Loucy (cell line): ENCODE measurements at regions not wholly inside any gene's neighbourhood (a gene's known extent, or its start where the extent isn't known, plus 50 kb on each side); places are given as distances from the start of the nearest gene placed in this dataset.

Experiments
- H2AFZ ChIP-seq: fragments of 200-600 bp; sonication (generic); 2 replicates; pipeline ENCODE4 v1.6.0; 2016; ENCODE audit warnings: antibody characterized with exemption, mild to moderate bottlenecking, low read length, moderate library complexity
- H3F3A ChIP-seq: fragments of 200-600 bp; 2 replicates; pipeline ENCODE4 v1.6.0; 2016; ENCODE audit warnings: antibody characterized with exemption, low read depth, mild to moderate bottlenecking
- H3K27me3 ChIP-seq: fragments of 200-600 bp; sonication (generic); 2 replicates; pipeline ENCODE4 v1.6.1; 2014; ENCODE audit warnings: low read length, mild to moderate bottlenecking; ENCODE audit not compliant: insufficient read depth, poor library complexity, severe bottlenecking
- H3K36me3 ChIP-seq: fragments of 200-600 bp; sonication (generic); 2 replicates; pipeline ENCODE4 v1.6.1; 2016; ENCODE audit warnings: low read length; ENCODE audit not compliant: insufficient read depth
- H3K4me1 ChIP-seq: fragments of 200-600 bp; sonication (generic); 2 replicates; pipeline ENCODE4 v1.5.1; 2014; ENCODE audit warnings: low read length, mild to moderate bottlenecking; ENCODE audit not compliant: insufficient read depth, poor library complexity, severe bottlenecking
- H3K4me2 ChIP-seq: fragments of 200-600 bp; sonication (generic); 2 replicates; pipeline ENCODE4 v1.6.0; 2014; ENCODE audit warnings: antibody characterized with exemption, low read length, low read depth, mild to moderate bottlenecking; ENCODE audit not compliant: poor library complexity, severe bottlenecking
- H3K4me3 ChIP-seq: fragments of 200-600 bp; sonication (generic); 2 replicates; pipeline ENCODE4 v1.5.1; 2014; ENCODE audit warnings: low read length, mild to moderate bottlenecking, mixed read lengths; ENCODE audit not compliant: poor library complexity, severe bottlenecking
- H3K79me2 ChIP-seq: fragments of 200-600 bp; sonication (generic); 2 replicates; pipeline ENCODE4 v1.6.1; 2014; ENCODE audit warnings: low read length; ENCODE audit not compliant: insufficient read depth
- H3K9ac ChIP-seq: fragments of 200-600 bp; sonication (generic); 2 replicates; pipeline ENCODE4 v1.6.0; 2014; ENCODE audit warnings: mild to moderate bottlenecking, low read depth, low read length, moderate library complexity; ENCODE audit not compliant: poor library complexity, severe bottlenecking
- H3K9me2 ChIP-seq: fragments of 200-600 bp; sonication (generic); replicated peaks from 2 replicates; pipeline ENCODE4 v1.6.1; 2016; ENCODE audit warnings: low read depth, low read length, mixed read lengths
- H3K9me3 ChIP-seq: fragments of 200-600 bp; sonication (generic); 2 replicates; pipeline ENCODE4 v1.6.1; 2014; ENCODE audit warnings: mild to moderate bottlenecking, antibody characterized with exemption, low read length, low read depth; ENCODE audit not compliant: insufficient read depth
- H4K20me1 ChIP-seq: fragments of 200-600 bp; sonication (generic); 2 replicates; pipeline ENCODE4 v1.6.0; 2014; ENCODE audit warnings: antibody characterized with exemption, low read length, mild to moderate bottlenecking; ENCODE audit not compliant: insufficient read depth, poor library complexity, severe bottlenecking
- CTCF ChIP-seq: fragments of 200-600 bp; sonication (generic); conservative IDR thresholded peaks from 2 replicates; pipeline ENCODE4 v1.5.1; 2014; ENCODE audit warnings: mild to moderate bottlenecking, antibody characterized with exemption, low read length
- EZH2phosphoT487 ChIP-seq: fragments of 200-600 bp; IDR thresholded peaks from 2 replicates; pipeline ENCODE4 v1.6.1; 2018; ENCODE audit warnings: antibody characterized with exemption, mild to moderate bottlenecking, moderate library complexity, borderline replicate concordance

- peak overlapping the region; percentile 54 for H3K4me2 ChIP-seq
- no peaks in the 10 kb centered on the region for H3K36me3 ChIP-seq
- peak overlapping the region; percentile 75 for H3K4me3 ChIP-seq
- H3K27me3 ChIP-seq = no peaks in the 10 kb centered on the region
- H3K79me2 ChIP-seq = peaks cover 40% of the 10 kb centered on the region
- no peaks in the 10 kb centered on the region for H3K9me3 ChIP-seq
- TF ChIP-seq EZH2phosphoT487 (no peak), CTCF (no peak)
- no peaks in the 10 kb centered on the region for H3F3A ChIP-seq
- no peaks in the 10 kb centered on the region for H4K20me1 ChIP-seq
- H3K9ac ChIP-seq = peak overlapping the region; percentile 55
- H3K4me1 ChIP-seq = peaks cover 28% of the 10 kb centered on the region
- H3K9me2 ChIP-seq = no peaks in the 10 kb centered on the region
- no peak overlapping the region for H2AFZ ChIP-seq
Observed at GRCh38 chr22:22124374-22124773, 120.2 kb upstream of the VPREB1 start.

DNA sequence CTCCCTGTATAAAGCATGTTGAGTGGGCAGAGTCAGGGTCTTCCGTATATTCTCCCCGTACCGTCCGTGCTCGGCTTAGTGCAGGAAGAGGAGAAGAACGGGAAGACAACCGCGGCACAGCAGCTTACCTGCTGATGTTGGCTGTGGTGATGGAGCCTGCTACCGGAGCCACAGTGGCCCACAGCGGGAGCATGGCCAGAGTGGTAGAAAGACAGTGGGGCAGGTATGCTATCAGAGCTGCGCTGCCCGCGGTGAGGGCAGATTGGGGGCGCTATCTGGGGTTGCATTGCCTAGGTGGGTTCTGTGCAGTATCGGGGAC lies 120.7 kb upstream of the VPREB1 start:
- Histone ChIP-seq H3K4me1 (peaks cover 26% of the 10 kb centered on the region), H3K4me2 (peak overlapping the region; percentile 54), H3K27me3 (no peaks in the 10 kb centered on the region), H3K9me3 (no peaks in the 10 kb centered on the region), H2AFZ (no peak overlapping the region; the same call in 1 of the 2 replicates), H3K9me2 (no peaks in the 10 kb centered on the region), H3K4me3 (peak overlapping the region; percentile 75), H3F3A (no peaks in the 10 kb centered on the region), H3K36me3 (no peaks in the 10 kb centered on the region), H3K79me2 (peaks cover 35% of the 10 kb centered on the region), H3K9ac (peak overlapping the region; percentile 55), H4K20me1 (no peaks in the 10 kb centered on the region)
- TF ChIP-seq CTCF (no peak), EZH2phosphoT487 (no peak)

GRCh38 chr22:22123118-22123959 lies 121.2 kb upstream of the VPREB1 start:
- TF ChIP-seq CTCF (no peak), EZH2phosphoT487 (no peak)
- Histone ChIP-seq H4K20me1 (no peaks in the 10 kb centered on the region), H3K4me3 (peak overlapping the region; percentile 75), H3F3A (no peaks in the 10 kb centered on the region), H3K36me3 (no peaks in the 10 kb centered on the region), H2AFZ (peak overlapping the region; percentile 56), H3K9me2 (no peaks in the 10 kb centered on the region), H3K79me2 (peaks cover 30% of the 10 kb centered on the region), H3K9me3 (no peaks in the 10 kb centered on the region), H3K27me3 (no peaks in the 10 kb centered on the region), H3K9ac (peak overlapping the region; percentile 63), H3K4me2 (peak overlapping the region; percentile 54), H3K4me1 (peaks cover 21% of the 10 kb centered on the region)
